ENCODE measurements at regions not wholly inside any gene's neighbourhood (a gene's known extent, or its start where the extent isn't known, plus 50 kb on each side); places are given as distances from the start of the nearest gene placed in this dataset.

DNA sequence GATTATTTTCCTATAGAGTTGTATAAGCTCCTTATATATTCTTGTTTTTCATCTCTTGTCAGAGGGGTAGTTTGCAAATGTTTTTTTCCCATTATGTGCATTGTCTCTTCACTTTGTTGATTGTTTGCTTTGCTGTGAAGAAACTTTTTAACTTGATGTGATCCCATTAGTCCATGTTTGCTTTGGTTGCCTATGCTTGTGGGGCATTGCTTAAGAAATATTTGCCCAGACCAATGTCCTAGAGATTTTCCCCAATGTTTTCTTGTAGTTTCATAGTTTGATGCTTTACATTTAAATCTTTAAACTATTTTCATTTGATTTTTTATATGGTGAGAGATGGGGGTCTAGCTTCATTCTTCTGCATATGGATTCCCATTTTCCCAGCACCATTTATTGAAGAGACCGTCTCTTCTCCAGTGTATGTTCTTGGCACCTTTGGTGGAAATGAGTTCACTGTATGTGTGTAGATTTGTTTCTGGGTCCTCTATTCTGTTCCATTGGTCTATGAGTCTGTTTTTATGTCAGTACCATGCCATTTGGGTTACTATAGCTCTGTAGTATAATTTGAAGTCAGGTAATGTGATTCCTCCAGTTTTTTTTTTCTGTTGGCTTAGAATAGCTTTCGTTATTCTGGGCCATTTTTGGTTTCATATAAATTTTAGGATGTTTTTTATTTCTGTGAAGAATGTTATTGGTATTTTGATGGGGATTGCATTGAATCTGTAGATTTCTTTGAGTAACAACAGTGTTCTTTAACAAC is 165.8 kb downstream of the ABCA8 start:
- Histone ChIP-seq H3K9me2 (replicated peaks; ENCODE audit: insufficient read depth) (no peaks in the 10 kb centered on the region), H3K4me1 (ENCODE audit: insufficient read depth) (peaks cover 19% of the 10 kb centered on the region), H3K27ac (no peak overlapping the region), H3K36me3 (replicated peaks; ENCODE audit: insufficient read depth, low read depth) (no peaks in the 10 kb centered on the region), H4K20me1 (ENCODE audit: insufficient read depth, poor library complexity, severe bottlenecking) (no peaks in the 10 kb centered on the region), H3K4me2 (no peak overlapping the region), H3K9me3 (ENCODE audit: low read depth) (no peaks in the 10 kb centered on the region), H3K4me3 (no peak overlapping the region), H2AFZ (no peak overlapping the region), H3K79me2 (no peaks in the 10 kb centered on the region), H3K27me3 (no peaks in the 10 kb centered on the region)
- DNase-seq (ENCODE audit: low spot score), result no peak
- 89% methylated on average over 2 of the region's 2 CpGs for WGBS (ENCODE audit: low lambda C conversion rate, missing lambda C conversion rate)
- TF ChIP-seq EZH2 (IDR thresholded peaks at IDR 0.05; ENCODE audit: borderline replicate concordance), result no peak
- TF ChIP-seq EZH2phosphoT487 (IDR thresholded peaks at IDR 0.05; ENCODE audit: low read depth, severe bottlenecking, unreplicated experiment), result no peak
- TF ChIP-seq CTCF (IDR thresholded peaks at IDR 0.05; ENCODE audit: poor library complexity), result no peak

DNA sequence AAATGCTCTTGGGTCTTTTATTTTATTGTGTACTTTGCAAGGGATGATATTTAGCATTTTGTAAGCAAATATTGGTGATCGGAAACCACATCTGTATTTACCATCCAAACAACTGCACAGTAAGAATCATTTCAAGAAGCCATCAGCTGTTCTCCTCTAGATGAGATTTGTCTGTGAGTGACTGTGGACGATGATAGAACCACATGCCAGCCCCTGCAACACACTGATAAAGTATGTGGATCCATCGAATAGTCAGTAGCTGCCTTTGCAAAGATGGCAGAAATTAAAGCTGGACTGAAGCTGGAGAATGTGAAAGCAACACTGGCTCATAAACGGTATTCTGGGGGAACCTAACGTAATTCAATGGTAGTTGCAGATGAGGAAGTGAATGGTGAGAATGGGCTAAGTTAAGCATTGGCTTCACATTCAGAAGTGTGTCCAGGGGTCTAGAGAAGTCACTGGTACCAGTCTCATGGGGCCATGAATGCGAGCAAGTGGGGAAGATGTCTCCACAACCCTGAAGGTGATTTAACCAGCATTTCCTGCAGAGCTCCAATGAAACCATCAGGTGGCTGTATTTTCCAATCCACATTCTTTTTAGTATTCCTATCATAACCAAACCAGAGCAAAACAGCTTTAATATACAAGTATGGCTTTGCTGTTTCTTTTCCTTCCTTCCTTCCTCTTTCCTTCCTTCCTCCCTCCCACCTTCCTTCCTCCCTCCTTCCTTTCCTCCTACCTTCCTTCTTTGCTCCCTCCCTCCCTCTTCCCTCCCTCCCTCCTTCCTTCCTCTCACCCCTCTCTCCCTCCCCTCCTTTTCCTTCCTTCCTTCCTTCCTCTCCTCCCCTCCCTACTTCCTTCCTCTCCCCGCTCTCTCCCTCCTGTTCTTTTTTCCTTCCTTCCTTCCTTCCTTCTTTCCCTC is 169.4 kb downstream of the ABCA8 start:
- TF ChIP-seq CTCF (IDR thresholded peaks at IDR 0.05; ENCODE audit: poor library complexity), result peak; percentile 2
- TF ChIP-seq EZH2 (IDR thresholded peaks at IDR 0.05; ENCODE audit: borderline replicate concordance), result no peak
- TF ChIP-seq EZH2phosphoT487 (IDR thresholded peaks at IDR 0.05; ENCODE audit: low read depth, severe bottlenecking, unreplicated experiment), result no peak
- H3K27me3 ChIP-seq, result no peaks in the 10 kb centered on the region
- no peaks in the 10 kb centered on the region for H3K79me2 ChIP-seq
- no peaks in the 10 kb centered on the region for H3K36me3 ChIP-seq (replicated peaks; ENCODE audit: insufficient read depth, low read depth)
- H3K4me3 ChIP-seq, result no peak overlapping the region
- H4K20me1 ChIP-seq (ENCODE audit: insufficient read depth, poor library complexity, severe bottlenecking), result no peaks in the 10 kb centered on the region
- no peak overlapping the region for H2AFZ ChIP-seq
- H3K4me2 ChIP-seq, result no peak overlapping the region
- peaks cover 7% of the 10 kb centered on the region for H3K4me1 ChIP-seq (ENCODE audit: insufficient read depth)
- no peaks in the 10 kb centered on the region for H3K9me2 ChIP-seq (replicated peaks; ENCODE audit: insufficient read depth)
- no peak overlapping the region for H3K27ac ChIP-seq
- no peak for DNase-seq (ENCODE audit: low spot score)
- H3K9me3 ChIP-seq (ENCODE audit: low read depth), result no peaks in the 10 kb centered on the region
- 87% methylated on average over 7 of the region's 7 CpGs for WGBS (ENCODE audit: low lambda C conversion rate, missing lambda C conversion rate)

- Histone ChIP-seq H2AFZ (no peak overlapping the region), H3K27ac (peak overlapping the region; percentile 7)
- TF ChIP-seq EZH2phosphoT487 (IDR thresholded peaks at IDR 0.05; ENCODE audit: low read depth, severe bottlenecking, unreplicated experiment), result no peak
- no peak for TF ChIP-seq CTCF (IDR thresholded peaks at IDR 0.05; ENCODE audit: poor library complexity)
- no peak for TF ChIP-seq EZH2 (IDR thresholded peaks at IDR 0.05; ENCODE audit: borderline replicate concordance)
Observed at GRCh38 chr17:68784431-68784830, 170.8 kb downstream of the ABCA8 start.

More at GRCh38 chr17:68784431-68784830, 170.8 kb downstream of the ABCA8 start:
- Histone ChIP-seq H3K4me3 (no peak overlapping the region), H4K20me1 (ENCODE audit: insufficient read depth, poor library complexity, severe bottlenecking) (no peaks in the 10 kb centered on the region), H3K27me3 (no peaks in the 10 kb centered on the region), H3K4me2 (peak overlapping the region; percentile 45), H3K9me2 (replicated peaks; ENCODE audit: insufficient read depth) (no peaks in the 10 kb centered on the region), H3K79me2 (no peaks in the 10 kb centered on the region), H3K9me3 (ENCODE audit: low read depth) (no peaks in the 10 kb centered on the region), H3K4me1 (ENCODE audit: insufficient read depth) (peaks cover 7% of the 10 kb centered on the region), H3K36me3 (replicated peaks; ENCODE audit: insufficient read depth, low read depth) (no peaks in the 10 kb centered on the region)
- WGBS (ENCODE audit: low lambda C conversion rate, missing lambda C conversion rate), result 30% methylated on average over 3 of the region's 3 CpGs
- DNase-seq (ENCODE audit: low spot score), result no peak

All from hepatocyte (in vitro differentiated cells).